GM12875 (cell line): ENCODE measurements at regions not wholly inside any gene's neighbourhood (a gene's known extent, or its start where the extent isn't known, plus 50 kb on each side); places are given as distances from the start of the nearest gene placed in this dataset.

Experiments
- H3K4me3 ChIP-seq: one replicate; pipeline ENCODE4 v1.5.1; 2011; ENCODE audit warnings: low read depth, low read length, control low read depth
- CTCF ChIP-seq: IDR thresholded peaks from 2 replicates; pipeline ENCODE4 v1.5.1; 2011; ENCODE audit warnings: low read depth, mild to moderate bottlenecking, control low read depth, inconsistent platforms, low read length, moderate library complexity, borderline replicate concordance; ENCODE audit not compliant: insufficient read depth

- no peak overlapping the region for H3K4me3 ChIP-seq
- no peak for TF ChIP-seq CTCF
Measured at GRCh38 chr3:22045882-22046281, 294.9 kb upstream of the ZNF385D start.

DNA sequence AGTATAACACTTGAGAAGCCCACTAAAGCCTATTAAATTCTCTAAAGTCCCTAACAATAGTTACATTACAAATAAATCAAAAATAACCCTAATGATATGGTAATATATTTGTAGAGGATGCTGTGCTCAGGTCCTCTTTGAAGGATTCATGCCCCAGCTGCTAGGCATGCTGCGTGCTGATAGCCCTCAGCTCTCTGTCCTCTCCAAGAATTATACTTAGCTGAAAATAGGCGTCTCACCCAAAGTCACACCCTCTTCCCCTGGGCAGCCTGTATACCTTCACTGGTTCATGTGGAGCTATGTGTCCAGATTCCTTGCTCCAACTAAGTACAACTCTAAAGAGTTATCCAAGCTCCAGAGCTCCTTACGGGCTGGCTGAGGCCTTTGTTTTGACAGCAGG, 312.5 kb upstream of the ZNF385D start:
- no peak for TF ChIP-seq CTCF
- no peak overlapping the region for H3K4me3 ChIP-seq

- TF ChIP-seq CTCF = no peak
- H3K4me3 ChIP-seq = no peak overlapping the region
Measured at GRCh38 chr3:22068619-22069018, 317.6 kb upstream of the ZNF385D start.

DNA sequence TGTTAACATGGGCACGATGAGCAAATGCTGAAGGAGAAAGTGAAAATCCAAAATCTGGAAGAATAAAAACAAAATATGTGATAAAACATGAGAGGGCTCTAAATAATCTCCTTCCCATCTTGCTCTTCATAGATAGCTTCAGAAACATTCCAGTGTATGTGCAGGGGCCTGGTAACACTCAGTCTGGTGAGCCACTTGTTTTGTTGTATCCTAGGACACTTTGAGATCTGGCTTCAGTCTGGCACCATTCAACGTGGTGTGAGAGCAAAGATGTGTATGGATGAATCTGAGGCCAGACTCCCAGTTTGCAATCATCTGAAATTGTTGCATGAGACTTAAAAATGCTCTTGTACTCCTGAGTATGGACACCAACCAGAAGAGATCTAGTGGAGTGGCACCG, 337.2 kb upstream of the ZNF385D start:
- TF ChIP-seq CTCF = no peak
- no peak overlapping the region for H3K4me3 ChIP-seq

DNA sequence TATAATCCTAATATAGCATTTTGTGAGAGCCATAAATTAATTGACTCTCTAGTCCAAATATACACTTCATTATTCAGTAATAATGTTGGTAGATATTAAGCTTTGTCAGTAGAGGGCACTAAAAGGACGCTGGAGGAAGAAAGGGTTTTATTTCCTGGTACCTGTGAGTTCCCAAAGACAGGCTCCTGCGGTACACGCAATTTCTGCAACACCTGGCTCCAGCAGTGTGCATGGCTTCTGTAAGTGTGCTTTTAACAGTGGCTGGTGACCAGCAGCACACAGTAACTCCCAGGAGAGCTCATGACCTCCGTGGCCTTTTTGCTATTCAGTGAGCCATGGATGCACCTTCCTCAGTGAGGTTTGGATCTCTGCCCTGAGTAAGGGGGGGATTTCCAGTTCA, 338.3 kb upstream of the ZNF385D start:
- TF ChIP-seq CTCF = peak; percentile 37; the same call in 1 of the 2 replicates
- no peak overlapping the region for H3K4me3 ChIP-seq

DNA sequence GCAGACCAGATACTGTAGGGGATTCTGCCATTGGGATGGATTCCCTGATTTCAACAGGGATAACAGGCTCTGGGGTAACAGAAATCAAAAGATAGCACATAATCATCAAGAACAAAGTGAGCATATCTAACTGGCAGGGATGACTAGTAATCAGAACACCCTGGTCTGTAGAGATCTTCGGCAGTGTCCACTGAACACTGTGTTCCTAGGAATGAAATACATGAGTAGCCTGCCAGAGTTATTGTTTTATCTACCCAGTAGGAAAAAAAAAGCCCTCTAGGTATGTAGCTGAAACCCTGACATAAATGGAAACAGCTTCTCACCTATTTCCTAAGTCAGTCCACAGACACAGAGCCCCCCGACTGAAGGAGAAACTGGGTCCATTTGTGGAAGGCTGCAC, 340.3 kb upstream of the ZNF385D start:
- no peak for TF ChIP-seq CTCF
- no peak overlapping the region for H3K4me3 ChIP-seq

GRCh38 chr3:22098021-22098420, 347.0 kb upstream of the ZNF385D start:
- TF ChIP-seq CTCF = no peak
- H3K4me3 ChIP-seq = no peak overlapping the region
